ENCODE measurements at regions not wholly inside any gene's neighbourhood (a gene's known extent, or its start where the extent isn't known, plus 50 kb on each side); places are given as distances from the start of the nearest gene placed in this dataset.
A peak's percentile ranks its signal among the peaks of the same experiment; 100 is the strongest.

- Histone ChIP-seq H3K27ac (ENCODE audit: poor library complexity, severe bottlenecking) (no peak overlapping the region), H3K36me3 (ENCODE audit: low read depth) (no peaks in the 10 kb centered on the region), H3K4me3 (ENCODE audit: severe bottlenecking) (no peak overlapping the region), H3K4me1 (ENCODE audit: insufficient read depth, poor library complexity, severe bottlenecking) (peaks cover 26% of the 10 kb centered on the region), H3K27me3 (ENCODE audit: insufficient read depth, poor library complexity, severe bottlenecking) (no peaks in the 10 kb centered on the region), H3K9me3 (ENCODE audit: severe bottlenecking) (no peaks in the 10 kb centered on the region)
- ATAC-seq (ENCODE audit: low read depth), result no peak
- TF ChIP-seq CTCF (IDR thresholded peaks at IDR 0.05; ENCODE audit: poor library complexity, severe bottlenecking), result no peak
- no peak for DNase-seq (ENCODE audit: low spot score)
Observed at GRCh38 chr5:21686706-21687105, 1166.4 kb downstream of the CDH12 start.

- no peak for DNase-seq (ENCODE audit: low spot score)
- H3K4me3 ChIP-seq (ENCODE audit: severe bottlenecking), result no peak overlapping the region
- no peaks in the 10 kb centered on the region for H3K27me3 ChIP-seq (ENCODE audit: insufficient read depth, poor library complexity, severe bottlenecking)
- peaks cover 28% of the 10 kb centered on the region for H3K4me1 ChIP-seq (ENCODE audit: insufficient read depth, poor library complexity, severe bottlenecking)
- no peaks in the 10 kb centered on the region for H3K36me3 ChIP-seq (ENCODE audit: low read depth)
- H3K9me3 ChIP-seq (ENCODE audit: severe bottlenecking), result no peaks in the 10 kb centered on the region
- H3K27ac ChIP-seq (ENCODE audit: poor library complexity, severe bottlenecking), result no peak overlapping the region
- no peak for TF ChIP-seq CTCF (IDR thresholded peaks at IDR 0.05; ENCODE audit: poor library complexity, severe bottlenecking)
- ATAC-seq (ENCODE audit: low read depth), result peak; percentile 77
Observed at GRCh38 chr5:21685522-21685921, 1167.6 kb downstream of the CDH12 start.

GRCh38 chr5:21684992-21685391 is 1168.2 kb downstream of the CDH12 start:
- no peak overlapping the region for H3K27ac ChIP-seq (ENCODE audit: poor library complexity, severe bottlenecking)
- no peak overlapping the region for H3K4me3 ChIP-seq (ENCODE audit: severe bottlenecking)
- H3K27me3 ChIP-seq (ENCODE audit: insufficient read depth, poor library complexity, severe bottlenecking), result no peaks in the 10 kb centered on the region
- DNase-seq (ENCODE audit: low spot score) (no peak), ATAC-seq (ENCODE audit: low read depth) (no peak)
- no peaks in the 10 kb centered on the region for H3K9me3 ChIP-seq (ENCODE audit: severe bottlenecking)
- no peaks in the 10 kb centered on the region for H3K36me3 ChIP-seq (ENCODE audit: low read depth)
- peaks cover 31% of the 10 kb centered on the region for H3K4me1 ChIP-seq (ENCODE audit: insufficient read depth, poor library complexity, severe bottlenecking)
- TF ChIP-seq CTCF (IDR thresholded peaks at IDR 0.05; ENCODE audit: poor library complexity, severe bottlenecking), result no peak

- Histone ChIP-seq H3K27me3 (ENCODE audit: insufficient read depth, poor library complexity, severe bottlenecking) (no peaks in the 10 kb centered on the region), H3K36me3 (ENCODE audit: low read depth) (no peaks in the 10 kb centered on the region), H3K4me3 (ENCODE audit: severe bottlenecking) (no peak overlapping the region), H3K4me1 (ENCODE audit: insufficient read depth, poor library complexity, severe bottlenecking) (peaks cover 15% of the 10 kb centered on the region), H3K9me3 (ENCODE audit: severe bottlenecking) (no peaks in the 10 kb centered on the region), H3K27ac (ENCODE audit: poor library complexity, severe bottlenecking) (no peak overlapping the region)
- DNase-seq (ENCODE audit: low spot score) (no peak), ATAC-seq (ENCODE audit: low read depth) (no peak)
- no peak for TF ChIP-seq CTCF (IDR thresholded peaks at IDR 0.05; ENCODE audit: poor library complexity, severe bottlenecking)
Observed at GRCh38 chr5:21681911-21682310, 1171.2 kb downstream of the CDH12 start.

GRCh38 chr5:21680641-21681040 is 1172.5 kb downstream of the CDH12 start:
- peak; percentile 35; the same call in 2 of the 3 replicates for ATAC-seq (ENCODE audit: low read depth)
- TF ChIP-seq CTCF (IDR thresholded peaks at IDR 0.05; ENCODE audit: poor library complexity, severe bottlenecking), result no peak

More at GRCh38 chr5:21680641-21681040, 1172.5 kb downstream of the CDH12 start:
- no peaks in the 10 kb centered on the region for H3K9me3 ChIP-seq (ENCODE audit: severe bottlenecking)
- no peaks in the 10 kb centered on the region for H3K27me3 ChIP-seq (ENCODE audit: insufficient read depth, poor library complexity, severe bottlenecking)
- H3K36me3 ChIP-seq (ENCODE audit: low read depth), result no peaks in the 10 kb centered on the region
- no peak for DNase-seq (ENCODE audit: low spot score)
- peaks cover 12% of the 10 kb centered on the region for H3K4me1 ChIP-seq (ENCODE audit: insufficient read depth, poor library complexity, severe bottlenecking)
- H3K27ac ChIP-seq (ENCODE audit: poor library complexity, severe bottlenecking), result peak overlapping the region; percentile 2
- no peak overlapping the region for H3K4me3 ChIP-seq (ENCODE audit: severe bottlenecking)

Measured in RWPE2 (cell line).